ENCODE measurements at regions not wholly inside any gene's neighbourhood (a gene's known extent, or its start where the extent isn't known, plus 50 kb on each side); places are given as distances from the start of the nearest gene placed in this dataset.
"Not testable (repeated sequence)": the region's sequence is repeated elsewhere in the genome, so short reads cannot be mapped to it uniquely, and the experiment has no call there.

- no peak for DNase-seq (ENCODE audit: low spot score)
These were observed 108.3 kb upstream of the ARSJ start for GRCh38 chr4:114087596-114088230.

GRCh38 chr4:114088481-114088880, 109.0 kb upstream of the ARSJ start:
- DNase-seq (ENCODE audit: low spot score): no peak

GRCh38 chr4:114091546-114091945, 112.1 kb upstream of the ARSJ start:
- no peak for DNase-seq (ENCODE audit: low spot score)

GRCh38 chr4:114093221-114093715, 113.8 kb upstream of the ARSJ start:
- DNase-seq (ENCODE audit: low spot score): no peak

- no peak for DNase-seq (ENCODE audit: low spot score)
These were observed 121.0 kb upstream of the ARSJ start for GRCh38 chr4:114100288-114101031.

- DNase-seq (ENCODE audit: low spot score): no peak
These were observed 124.5 kb upstream of the ARSJ start for GRCh38 chr4:114103908-114104307.

GRCh38 chr4:114108869-114109268, 129.4 kb upstream of the ARSJ start:
- peak; percentile 34 for DNase-seq (ENCODE audit: low spot score)

- no peak for DNase-seq (ENCODE audit: low spot score)
These were observed 130.3 kb upstream of the ARSJ start for GRCh38 chr4:114109776-114110175.

DNA sequence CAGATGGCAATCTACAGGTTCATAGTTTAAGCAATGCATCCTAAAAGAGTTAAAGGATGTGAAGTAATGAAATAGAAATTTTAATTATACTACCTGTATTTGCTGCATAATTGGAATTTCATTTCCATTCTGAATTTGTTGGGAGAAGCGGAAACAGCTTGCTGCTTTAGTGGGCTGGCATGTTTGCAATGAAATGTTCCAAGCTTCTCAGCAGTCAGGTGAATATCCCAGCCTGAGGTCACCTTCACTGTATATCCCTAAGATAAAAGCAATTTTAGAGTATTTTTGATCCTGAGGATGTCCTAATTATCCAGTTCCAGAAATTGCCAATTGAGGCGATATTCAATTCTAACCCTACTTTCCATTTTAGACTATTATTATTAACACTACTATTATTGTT, 136.1 kb upstream of the ARSJ start:
- no peak for DNase-seq (ENCODE audit: low spot score)

DNA sequence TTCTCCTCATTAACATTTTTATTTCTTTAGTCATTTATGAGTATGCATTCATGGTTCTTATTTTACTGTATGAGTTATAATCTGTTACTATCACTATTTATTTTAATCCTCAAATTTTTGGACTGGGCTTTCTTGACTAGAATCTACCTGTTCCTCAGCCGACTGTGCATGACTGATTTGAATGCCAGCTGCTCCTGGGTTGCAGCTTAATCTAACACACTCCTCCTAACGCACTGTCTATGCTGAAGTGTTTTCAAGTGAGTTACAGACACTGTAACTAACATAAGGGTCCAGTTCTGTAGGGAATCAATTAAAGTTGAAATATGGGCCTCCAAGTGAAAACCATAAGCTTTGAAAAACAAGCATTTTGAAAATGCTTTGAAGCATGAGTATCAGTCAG, 137.4 kb upstream of the ARSJ start:
- no peak for DNase-seq (ENCODE audit: low spot score)

GRCh38 chr4:114121221-114121620, 141.8 kb upstream of the ARSJ start:
- DNase-seq (ENCODE audit: low spot score): no peak

GRCh38 chr4:114132199-114132598, 152.8 kb upstream of the ARSJ start:
- DNase-seq (ENCODE audit: low spot score): no peak

DNA sequence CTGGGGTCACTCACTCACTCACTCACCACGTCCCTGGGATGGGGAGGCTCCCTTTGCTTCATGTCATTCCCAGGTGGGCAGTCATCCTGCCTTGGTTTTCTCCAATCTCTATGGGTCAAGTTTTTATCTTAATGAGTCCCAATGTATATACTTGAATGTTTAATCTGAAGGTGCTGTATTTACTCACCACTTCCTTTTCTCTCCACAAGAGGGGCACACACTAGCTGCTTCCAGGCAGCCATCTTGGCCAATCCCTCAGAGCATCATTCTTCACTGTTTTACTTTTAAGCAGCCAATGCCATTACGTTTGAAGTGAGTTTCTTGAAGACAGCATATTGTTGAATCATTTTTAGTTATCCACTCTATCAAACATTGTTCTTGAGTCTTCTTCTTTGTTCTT, 153.4 kb upstream of the ARSJ start:
- DNase-seq (ENCODE audit: low spot score): no peak

DNA sequence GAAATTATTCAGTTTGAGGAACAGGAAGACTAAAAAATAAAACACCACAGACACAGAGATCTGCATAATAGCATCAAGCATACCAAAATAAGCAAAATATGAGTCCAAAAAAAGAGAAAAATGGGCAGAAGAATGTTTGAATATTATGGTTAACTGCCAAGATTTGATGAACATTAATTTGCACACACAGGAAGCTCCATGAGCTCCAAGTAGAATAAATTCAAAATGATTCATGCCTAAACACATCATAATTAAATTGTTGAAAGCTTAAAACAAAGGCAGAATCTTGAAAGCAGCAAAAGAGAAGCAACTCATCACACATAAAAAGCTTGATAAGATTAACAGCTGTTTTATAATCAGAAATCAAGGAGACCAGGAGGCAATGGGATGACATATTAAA, 156.6 kb upstream of the ARSJ start:
- no peak for DNase-seq (ENCODE audit: low spot score)

DNA sequence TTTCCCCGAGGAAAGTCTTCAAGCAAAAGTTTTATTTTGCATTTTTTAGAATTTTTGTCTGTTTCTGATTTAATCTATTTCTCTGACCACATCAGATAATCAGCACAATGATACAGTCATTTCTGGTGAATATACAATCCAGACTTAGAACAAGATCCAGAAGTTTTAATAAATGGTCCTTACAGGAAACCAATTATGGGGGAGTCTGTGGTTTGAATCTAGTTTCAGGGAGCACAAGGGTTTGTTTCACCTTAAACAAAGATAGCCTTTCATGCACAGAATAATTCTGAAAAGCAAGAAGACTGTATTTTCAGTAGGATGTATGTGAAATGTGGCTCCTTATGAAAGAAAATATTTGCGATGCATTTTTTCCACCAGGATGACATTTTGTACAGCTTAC, 158.5 kb upstream of the ARSJ start:
- DNase-seq (ENCODE audit: low spot score): no peak

- peak; percentile 15 for DNase-seq (ENCODE audit: low spot score)
These were observed 167.6 kb upstream of the ARSJ start for GRCh38 chr4:114146947-114147618.

- not testable (repeated sequence) for DNase-seq (ENCODE audit: low spot score)
These were observed 168.3 kb upstream of the ARSJ start for GRCh38 chr4:114147619-114148208.

GRCh38 chr4:114148372-114149070, 169.1 kb upstream of the ARSJ start:
- not testable (repeated sequence) for DNase-seq (ENCODE audit: low spot score)

DNA sequence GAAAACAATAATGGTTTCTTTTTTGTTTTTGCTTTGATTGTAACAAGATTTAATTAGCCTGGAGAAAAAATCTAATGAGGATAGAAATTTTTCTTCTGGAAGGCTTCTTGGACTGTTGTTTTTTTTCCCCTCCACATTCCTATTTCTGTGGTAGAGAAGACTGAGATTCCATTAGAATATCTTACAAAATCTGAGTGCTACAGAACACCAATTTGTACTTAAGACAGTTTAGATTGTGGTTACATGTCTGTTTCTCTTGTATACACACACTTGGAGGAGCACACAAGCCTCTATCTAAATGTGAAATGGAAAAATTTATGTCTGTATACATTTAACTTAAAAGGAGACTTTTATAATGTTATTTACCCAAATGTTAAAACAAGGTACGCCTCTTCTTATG, 176.9 kb upstream of the ARSJ start:
- DNase-seq (ENCODE audit: low spot score): no peak

DNA sequence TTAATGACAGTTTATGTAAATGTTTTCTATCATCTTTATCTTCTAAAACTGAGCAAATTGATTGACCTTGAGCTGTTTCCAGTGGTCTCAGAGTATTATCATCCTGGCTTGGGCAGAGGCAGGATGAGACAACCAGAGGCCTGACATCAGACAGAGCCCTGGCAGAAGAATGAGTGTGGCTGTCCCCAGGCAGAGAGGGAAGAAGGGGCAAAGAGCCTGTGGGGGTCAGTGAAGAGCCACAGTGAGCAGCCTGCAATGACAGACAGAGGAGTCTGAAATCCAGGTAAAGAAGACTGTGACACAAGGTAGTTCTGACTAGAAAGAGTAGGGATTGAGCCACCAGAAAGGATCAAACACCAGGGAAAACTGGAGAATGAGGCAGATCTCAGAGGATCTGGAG, 182.4 kb upstream of the ARSJ start:
- DNase-seq (ENCODE audit: low spot score): no peak

GRCh38 chr4:114163051-114163450, 183.6 kb upstream of the ARSJ start:
- no peak for DNase-seq (ENCODE audit: low spot score)

GRCh38 chr4:114173968-114174367, 194.5 kb upstream of the ARSJ start:
- no peak for DNase-seq (ENCODE audit: low spot score)
